HG02884 (cell line): ENCODE measurements at regions not wholly inside any gene's neighbourhood (a gene's known extent, or its start where the extent isn't known, plus 50 kb on each side); places are given as distances from the start of the nearest gene placed in this dataset.
"Not testable (repeated sequence)": the region's sequence is repeated elsewhere in the genome, so short reads cannot be mapped to it uniquely, and the experiment has no call there.

Experiments
- ATAC-seq: cut with Tn5 transposase; IDR thresholded peaks from one replicate; pipeline ENCODE4 v1.9.1; 2021; ENCODE audit warnings: mild to moderate bottlenecking, moderate library complexity; ENCODE audit not compliant: unreplicated experiment

DNA sequence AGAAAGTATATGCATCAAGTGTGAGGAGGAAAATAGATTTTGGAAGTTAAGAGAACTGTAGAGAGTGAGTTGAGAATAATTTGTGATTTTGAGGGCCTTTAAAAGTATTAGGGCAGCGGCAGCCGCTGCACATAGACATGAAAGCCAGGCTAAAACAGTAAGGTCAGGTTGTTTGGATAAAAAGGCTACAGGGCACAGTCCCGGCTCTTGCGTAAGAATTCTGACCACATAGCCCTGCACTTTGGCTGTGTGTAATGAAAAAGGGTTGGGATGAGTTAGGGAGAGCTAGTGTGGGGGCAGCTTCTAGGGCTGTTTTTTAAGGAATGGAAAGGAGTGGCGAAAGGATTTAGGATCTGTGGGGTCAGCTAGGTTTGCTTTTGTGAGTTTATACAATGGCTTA, 130.8 kb downstream of the CCDC71L start:
- ATAC-seq, result not testable (repeated sequence)

DNA sequence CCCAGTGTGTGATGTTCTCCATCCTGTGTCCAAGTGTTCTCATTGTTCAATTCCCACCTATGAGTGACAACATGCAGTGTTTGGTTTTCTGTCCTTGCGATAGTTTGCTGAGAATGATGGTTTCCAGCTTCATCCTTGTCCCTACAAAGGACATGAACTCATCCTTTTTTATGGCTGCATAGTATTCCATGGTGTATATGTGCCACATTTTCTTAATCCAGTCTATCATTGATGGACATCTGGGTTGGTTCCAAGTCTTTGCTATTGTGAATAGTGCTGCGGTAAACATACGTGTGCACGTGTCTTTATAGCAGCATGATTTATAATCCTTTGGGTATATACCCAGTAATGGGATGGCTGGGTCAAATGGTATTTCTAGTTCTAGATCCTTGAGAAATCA, 134.3 kb downstream of the CCDC71L start:
- not testable (repeated sequence) for ATAC-seq

DNA sequence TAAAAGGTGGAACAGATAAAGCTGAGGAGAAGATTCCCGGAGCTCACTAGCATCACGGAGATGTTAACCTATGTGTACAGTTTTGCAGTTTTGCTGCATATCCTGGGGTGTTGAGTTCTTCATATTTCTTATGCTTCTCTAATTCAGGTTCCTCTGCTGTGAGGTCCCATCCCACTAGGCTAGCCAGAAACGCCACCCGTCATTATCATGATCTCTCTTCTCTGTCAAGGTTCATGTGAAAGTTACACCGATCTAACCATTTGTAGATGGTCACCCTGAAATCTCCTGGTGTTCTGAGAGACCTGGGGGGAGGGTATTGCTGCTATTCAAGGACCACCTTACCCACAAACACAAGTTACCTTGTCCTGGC, 136.3 kb downstream of the CCDC71L start:
- no peak for ATAC-seq

DNA sequence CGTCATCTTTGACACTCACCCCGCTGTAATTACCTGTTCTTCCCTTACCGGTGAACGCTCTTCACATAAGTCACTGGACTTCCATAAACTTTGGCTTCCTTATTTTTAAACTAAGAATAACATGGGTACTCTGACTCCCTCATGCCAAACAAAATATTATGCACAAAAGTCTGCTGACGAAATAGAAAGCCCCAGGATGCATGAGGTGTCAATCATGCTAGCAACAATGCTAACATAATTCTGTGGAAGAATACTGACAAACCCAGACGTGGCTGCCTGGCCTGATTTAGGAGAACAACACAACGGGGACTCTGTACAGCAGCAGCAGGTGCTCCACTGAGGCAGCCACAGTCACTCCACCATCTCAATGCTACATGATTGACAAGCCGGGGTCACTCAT, 137.5 kb downstream of the CCDC71L start:
- ATAC-seq, result no peak

DNA sequence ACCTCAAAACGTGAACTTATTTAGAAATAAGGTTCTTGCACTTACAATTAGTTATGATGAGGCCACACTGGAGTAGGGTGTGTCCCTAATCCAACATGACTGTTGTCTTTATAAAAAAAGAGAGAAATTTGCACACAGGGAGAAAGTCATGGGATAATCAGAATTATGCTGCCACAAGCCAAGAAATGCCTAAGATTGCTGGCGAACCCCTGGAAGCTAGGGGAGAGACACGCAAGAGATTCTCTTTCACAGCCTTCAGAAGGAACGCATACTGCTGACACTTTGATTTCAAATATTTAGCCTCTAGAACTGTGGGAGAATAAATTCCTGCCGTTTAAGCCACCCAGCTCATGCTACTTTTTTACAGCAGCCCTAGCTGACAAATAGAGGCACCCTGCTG, 138.3 kb downstream of the CCDC71L start:
- ATAC-seq, result no peak

DNA sequence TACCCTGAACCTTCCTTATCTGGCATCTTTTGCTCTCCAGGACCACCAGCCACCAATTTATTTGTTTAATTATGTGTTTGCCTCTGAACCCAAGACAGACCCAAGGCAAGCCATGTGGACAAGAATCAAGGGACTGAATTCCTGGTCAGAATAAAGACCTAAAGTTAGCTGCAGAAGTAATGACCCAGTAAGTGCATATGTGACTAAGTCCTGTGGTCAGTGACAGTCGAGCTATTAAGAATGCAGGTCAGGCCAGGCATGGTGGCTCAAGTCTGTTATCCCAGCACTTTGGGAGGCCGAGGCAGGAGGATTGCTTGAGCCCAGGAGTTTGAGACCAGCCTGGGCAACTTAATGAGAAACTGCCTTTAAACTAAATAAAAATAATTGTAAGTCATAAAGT, 139.4 kb downstream of the CCDC71L start:
- ATAC-seq, result no peak

DNA sequence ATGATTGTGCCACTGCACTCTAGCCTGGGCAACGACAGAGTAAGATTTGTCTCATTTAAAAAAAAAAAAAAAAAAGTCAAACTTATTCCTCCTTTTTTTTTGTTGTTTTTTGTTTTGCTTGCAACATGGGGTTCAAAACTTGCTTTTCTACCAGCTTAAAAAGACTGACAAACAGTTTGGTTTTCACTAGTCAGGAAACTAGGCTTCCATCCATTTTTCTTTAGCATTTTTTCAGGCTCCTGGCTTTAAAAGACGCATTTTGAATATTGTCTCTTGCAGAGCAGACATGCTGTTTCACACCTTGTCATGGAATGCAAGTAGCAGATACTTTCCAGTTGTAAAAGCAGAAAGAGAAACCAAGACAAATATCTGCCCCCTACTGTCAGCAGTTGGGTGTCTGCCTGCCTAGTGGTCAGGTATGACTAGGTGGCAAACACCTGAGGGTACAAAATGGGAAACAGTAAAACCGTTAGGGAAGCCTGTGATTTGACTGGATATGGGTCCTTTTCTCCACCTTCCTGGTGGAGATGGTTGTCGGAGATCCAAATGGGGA, 139.9 kb downstream of the CCDC71L start:
- ATAC-seq, result no peak

DNA sequence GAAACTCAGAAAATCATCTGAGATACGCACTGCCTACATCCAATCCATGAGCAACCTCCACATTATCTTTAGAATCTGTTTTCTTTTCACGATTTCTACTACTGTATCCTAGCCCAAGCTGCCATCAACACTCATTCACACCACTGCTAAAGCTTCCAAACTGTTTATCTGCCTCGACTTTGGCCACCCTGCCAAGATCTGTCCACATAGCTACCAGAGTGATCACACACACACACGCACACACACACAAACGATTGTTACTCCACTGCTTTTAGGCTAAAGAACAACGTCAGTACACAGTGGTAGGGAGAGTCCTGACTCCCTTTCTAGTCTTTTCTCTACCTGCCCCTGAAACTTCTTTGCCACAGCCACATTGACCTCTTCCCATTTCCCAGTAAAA, 142.0 kb downstream of the CCDC71L start:
- no peak for ATAC-seq

DNA sequence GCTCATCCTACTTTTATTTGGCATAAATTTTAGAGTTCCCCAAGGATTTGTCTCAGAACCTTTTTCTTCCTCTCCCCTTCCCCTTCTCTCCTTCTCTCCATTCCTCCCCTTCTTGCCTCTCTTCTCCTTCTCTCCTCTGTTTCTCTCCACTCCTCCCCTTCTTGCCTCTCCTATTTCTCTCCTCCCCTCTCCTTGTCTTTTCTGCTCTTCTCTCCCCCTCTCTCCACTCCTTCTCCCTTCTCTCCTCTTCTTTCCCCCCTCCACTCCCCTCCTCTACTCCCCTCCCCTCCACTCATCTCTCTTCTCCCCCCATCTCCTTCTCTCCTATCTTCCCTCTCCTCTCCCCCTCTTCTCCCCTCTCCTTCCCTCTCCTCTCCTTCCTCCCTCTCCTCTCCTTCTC, 142.7 kb downstream of the CCDC71L start:
- ATAC-seq, result no peak

DNA sequence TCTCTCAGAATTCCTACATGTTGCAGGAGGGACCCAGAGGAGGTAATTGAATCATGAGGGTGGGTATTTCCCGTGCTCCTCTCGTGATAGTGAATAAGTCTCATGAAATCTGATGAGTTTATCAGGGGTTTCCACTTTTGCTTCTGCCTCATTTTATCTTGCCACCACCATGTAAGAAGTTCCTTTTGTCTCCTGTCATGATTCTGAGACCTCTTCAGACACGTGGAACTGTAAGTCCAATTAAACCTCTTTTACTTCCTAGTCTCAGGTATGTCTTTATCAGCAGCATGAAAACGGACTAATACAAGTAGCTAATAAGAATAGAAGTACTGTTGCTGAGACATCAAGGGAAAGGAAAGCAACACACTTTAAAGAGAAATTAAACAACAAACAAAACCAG, 143.4 kb downstream of the CCDC71L start:
- no peak for ATAC-seq

DNA sequence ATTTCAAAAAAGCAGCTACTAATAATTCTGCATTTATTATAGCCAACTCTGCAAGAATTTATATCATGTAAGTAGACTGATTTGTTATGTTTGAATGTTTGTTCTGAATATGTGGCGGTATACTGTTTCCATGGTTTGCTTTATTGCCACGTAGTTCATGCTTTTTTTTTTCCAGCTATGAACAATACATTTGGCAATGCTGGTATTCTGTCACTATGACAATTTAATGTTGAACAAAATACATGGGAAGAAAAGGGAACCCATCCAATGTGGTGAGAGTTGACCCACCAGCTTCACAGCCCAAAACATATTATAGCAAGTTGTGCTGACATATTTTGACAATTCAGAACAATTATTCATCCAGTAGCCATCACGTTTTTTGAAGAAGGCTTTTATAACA, 145.6 kb downstream of the CCDC71L start:
- no peak for ATAC-seq

DNA sequence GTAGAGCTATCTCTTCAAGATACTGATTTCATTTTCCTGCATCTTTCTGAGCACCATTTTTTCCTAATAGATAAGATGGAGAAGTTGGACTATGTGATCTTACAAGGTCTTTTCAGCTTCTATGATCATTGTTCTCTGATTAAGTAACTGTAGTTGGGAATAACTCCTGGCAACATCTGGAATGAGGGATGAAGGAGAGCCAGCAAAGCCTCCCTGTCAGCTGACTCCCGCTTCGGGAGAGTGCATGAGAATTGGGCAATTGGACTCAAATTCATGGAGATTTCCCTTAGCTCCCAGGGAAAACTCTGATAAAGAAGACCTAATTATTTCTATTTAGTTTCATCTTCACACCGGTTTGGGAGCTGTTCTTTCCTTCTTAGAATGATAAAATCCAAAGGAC, 146.1 kb downstream of the CCDC71L start:
- no peak for ATAC-seq

DNA sequence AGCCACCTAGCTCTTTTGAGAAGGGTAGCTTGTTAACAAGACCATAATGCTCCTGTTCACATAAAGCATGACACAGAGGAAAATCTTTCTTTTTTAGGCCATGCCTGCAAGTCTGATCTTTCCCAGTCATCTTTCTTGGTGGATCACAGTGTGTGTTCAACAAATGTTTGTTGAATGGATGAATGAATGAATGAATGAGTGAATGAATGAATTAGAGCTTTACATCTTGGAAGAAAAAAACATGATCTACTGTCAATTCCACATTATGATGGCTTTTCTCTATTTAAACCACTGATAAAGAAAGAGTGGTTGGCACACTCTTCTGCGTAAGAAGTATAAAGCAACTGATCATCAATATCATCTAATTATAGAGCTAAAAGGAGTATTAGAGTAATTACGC, 148.7 kb downstream of the CCDC71L start:
- no peak for ATAC-seq

DNA sequence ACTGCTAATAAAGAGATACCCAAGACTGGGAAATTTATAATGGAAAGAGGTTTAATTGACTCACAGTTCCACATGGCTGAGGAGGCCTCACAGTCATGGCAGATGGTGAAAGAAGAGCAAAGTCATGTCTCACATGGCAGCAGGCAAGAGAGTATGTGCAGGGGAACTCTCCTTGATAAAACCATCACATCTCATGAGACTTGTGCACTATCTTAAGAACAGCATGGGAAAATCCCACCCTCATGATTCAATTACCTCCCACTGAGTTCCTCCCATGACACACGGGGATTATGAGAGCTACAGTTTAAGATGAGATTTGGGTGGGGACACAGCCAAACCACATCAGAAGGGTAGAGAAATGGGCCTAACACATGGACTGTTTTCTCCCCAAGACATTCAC, 156.3 kb downstream of the CCDC71L start:
- no peak for ATAC-seq

DNA sequence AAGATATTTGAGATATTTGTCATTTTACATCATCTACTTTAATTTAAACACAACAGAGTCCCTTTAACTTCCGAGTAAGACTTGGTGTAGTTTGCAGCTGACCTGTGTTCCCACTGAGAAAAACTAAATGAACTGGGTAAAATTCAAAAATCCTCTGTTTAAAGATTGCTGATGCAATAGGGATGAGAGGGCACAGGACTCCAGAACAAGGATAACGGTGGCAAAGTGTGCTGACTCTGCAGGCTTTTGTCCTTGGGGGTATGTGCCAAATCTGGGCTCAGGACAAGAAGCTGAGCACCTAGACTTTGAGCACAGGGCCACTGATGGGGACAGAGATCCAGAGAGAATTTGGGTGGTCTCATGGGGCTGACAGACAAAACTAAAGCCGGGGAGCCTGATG, 156.8 kb downstream of the CCDC71L start:
- ATAC-seq, result no peak

DNA sequence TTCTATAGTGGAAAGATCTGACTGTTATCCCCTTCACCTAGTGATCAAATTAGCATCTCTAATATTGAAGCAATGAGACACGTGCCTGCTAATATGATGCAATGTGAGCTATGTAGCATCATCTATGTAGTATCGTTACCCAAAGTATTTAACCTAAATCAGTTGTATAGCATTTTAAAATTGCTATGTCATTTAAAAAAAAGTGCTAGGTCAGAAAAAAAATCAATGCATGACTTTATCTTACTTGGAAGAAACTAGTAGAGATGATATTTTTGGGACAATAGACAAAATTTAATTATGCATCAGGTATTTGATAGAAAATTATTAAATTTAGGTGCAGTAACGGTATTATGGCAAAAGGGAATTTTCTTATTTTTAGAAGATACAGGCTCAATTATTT, 157.3 kb downstream of the CCDC71L start:
- ATAC-seq, result no peak

DNA sequence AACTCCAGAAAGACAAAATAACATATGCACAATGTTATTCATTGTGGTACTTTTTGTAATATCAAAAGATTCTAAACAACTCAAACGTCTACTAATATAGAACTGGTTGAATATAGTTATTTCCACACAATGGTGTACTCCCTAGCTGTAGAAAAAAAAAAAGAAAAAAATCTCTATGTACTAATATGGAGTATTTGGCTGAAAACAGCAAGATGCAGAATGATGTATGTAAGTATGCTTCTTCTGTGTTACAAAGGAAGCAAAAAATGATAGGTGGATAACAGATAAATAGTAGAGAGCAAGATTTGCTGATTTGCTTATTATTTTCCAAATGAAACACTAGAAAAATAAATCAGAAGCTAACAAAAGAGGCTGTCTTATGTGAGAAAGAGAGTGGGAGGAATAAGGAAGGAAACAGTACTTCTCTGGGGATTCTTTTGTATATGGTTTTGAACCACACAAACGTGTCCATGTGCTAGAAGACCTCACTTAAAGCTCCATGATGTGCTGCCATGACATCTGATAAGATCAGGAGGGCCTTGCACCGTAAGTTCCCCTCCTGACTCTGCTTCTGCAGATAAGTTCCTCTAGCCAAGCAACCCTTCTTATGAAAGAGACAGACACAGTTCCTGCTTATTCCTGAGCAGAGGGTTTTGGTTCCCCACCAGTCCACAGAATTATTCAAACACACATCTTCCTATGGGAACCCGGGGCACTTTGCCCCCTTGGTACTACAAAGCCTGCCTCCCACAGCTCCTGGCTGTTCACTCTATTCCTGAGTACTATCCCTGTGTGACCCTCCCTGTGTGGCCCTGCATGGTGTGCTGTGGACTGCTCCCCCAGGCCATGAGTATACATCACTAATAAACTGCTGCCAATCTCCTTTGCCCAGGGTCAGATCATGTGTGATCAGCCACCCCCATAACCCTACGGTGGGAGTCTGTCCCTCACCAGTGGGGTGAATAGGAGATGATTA, 159.1 kb downstream of the CCDC71L start:
- no peak for ATAC-seq

DNA sequence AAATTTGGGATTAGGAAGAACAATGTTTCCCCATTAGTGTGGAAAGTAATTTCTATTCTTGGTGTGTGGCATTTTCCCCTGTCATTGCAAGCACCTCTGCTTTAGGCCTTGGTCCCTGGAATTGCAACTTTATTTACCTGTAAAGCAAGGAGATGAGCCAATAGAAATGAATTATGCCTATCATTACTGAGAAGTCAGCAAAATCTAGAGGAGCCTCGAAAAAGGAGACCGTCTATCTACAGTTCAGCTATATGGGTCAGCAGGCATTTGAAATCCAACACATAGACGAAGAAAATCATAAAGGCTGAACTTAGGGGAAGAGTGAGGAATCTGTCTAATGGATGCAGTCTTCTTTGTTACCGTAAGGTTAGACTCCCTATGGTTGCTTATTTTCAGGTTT, 161.1 kb downstream of the CCDC71L start:
- ATAC-seq, result no peak

DNA sequence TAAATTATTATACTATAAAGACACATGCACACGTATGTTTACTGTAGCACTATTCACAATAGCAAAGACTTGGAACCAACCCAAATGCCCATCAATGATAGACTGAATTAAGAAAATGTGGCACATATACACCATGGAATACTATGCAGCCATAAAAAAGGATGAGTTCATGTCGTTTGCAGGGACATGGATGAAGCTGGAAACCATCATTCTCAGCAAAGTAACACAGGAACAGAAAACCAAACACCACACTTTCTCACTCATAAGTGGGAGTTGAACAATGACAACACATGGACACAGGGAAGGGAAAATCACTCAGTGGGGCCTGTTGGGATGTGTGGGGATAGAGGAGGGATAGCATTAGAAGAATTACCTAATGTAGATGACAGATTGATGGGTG, 163.0 kb downstream of the CCDC71L start:
- not testable (repeated sequence) for ATAC-seq

DNA sequence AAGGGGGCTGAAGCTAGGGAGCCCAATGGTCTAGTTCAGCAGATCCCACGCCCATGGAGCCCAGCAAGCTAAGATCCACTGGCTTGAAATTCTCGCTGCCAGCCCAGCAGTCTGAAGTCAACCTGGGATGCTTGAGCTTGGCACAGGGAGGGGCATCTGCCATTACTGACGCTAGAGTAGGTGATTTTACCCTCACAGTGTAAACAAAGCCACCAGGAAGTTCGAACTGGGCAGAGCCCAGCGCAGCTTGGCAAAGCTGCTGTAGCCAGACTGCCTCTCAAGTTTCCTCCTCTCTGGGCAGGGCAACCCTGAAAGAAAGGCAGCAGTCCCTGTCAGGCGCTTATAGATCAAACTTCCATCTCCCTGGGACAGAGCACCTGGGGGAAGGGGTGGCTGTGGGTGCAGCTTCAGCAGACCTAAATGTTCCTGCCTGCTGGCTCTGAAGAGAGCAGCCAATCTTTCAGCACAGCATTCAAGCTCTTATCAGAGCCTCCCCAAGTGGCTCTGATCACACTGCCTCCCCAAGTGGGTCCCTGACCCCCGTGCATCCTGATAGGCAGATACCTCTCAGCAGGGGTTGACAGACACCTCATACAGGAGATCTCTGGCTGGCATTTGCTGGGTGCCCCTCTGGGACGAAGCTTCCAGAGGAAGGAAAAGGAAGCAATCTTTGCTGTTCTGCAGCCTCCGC, 167.8 kb downstream of the CCDC71L start:
- ATAC-seq, result no peak

DNA sequence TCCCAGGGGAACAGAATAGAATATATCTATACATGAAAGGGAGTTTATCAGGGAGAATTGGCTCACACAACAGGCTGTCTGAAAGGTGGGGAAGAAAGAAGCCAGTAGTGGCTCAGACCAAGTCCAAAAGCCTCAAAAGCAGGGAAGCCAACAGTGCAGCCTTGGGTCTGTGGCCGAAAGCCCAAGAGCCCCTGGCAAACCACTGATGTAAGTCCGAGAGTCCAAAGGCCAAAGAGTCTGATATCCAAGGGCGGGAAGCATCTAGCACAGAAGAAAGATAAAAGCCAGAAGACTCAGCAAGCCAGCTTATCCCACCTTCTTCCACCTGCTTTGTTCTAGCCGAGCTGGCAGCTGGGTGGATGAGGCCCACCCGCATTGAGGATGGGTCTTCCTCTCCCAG, 172.5 kb downstream of the CCDC71L start:
- ATAC-seq, result no peak

DNA sequence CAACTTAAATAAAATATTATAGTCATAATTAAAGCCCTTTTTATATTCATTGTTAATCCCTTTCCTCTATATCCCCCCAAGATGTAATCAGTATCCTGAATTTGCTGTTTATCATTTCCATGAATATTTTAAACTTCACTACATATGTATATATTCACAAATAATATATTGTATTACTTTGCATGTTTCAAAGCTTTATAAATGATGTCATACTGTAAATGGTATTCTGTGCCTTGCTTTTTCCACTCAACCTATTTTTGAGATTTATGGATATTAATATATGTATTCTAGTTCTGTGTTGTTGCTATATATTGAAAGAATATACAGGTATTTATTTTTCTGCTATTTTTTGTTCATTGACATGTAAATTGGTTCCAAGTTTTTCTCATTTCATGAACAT, 173.1 kb downstream of the CCDC71L start:
- no peak for ATAC-seq
